ENCODE measurements at regions not wholly inside any gene's neighbourhood (a gene's known extent, or its start where the extent isn't known, plus 50 kb on each side); places are given as distances from the start of the nearest gene placed in this dataset.

- TF ChIP-seq ZBTB33 (IDR thresholded peaks at IDR 0.05; ENCODE audit: extremely low read depth, insufficient replicate concordance, low read length): no peak
- no peak for TF ChIP-seq SP1 (IDR thresholded peaks at IDR 0.05; ENCODE audit: low read depth)
- TF ChIP-seq CBX3 (IDR thresholded peaks at IDR 0.05; ENCODE audit: low read depth): no peak
- no peak for TF ChIP-seq POLR2A (IDR thresholded peaks at IDR 0.05; ENCODE audit: borderline replicate concordance, extremely low read depth, insufficient read depth, insufficient read length)
Measured at GRCh38 chr3:152621967-152622810, 212.7 kb upstream of the P2RY1 start (continued).

- DNase-seq (ENCODE audit: low read depth, low spot score) (no peak), ATAC-seq (no peak)
- no peaks in the 10 kb centered on the region for H4K20me1 ChIP-seq (ENCODE audit: insufficient read depth)
- TF ChIP-seq ATF3 (IDR thresholded peaks at IDR 0.05): no peak
- TF ChIP-seq FOSL1 (IDR thresholded peaks at IDR 0.05; ENCODE audit: low read depth): no peak
- TF ChIP-seq SRF (IDR thresholded peaks at IDR 0.05; ENCODE audit: low read depth): no peak
- H3K4me2 ChIP-seq (ENCODE audit: low read length): no peak overlapping the region
- H3K36me3 ChIP-seq (ENCODE audit: control insufficient read depth in 1 of 2, insufficient read depth in 2 of 2, low read length in 2 of 2): no peaks in the 10 kb centered on the region
- no peaks in the 10 kb centered on the region for H3K79me2 ChIP-seq (ENCODE audit: insufficient read depth, low read length)
- no peaks in the 10 kb centered on the region for H3K27me3 ChIP-seq (ENCODE audit: insufficient read depth, low read length)
- no peaks in the 10 kb centered on the region for H3K9me2 ChIP-seq (ENCODE audit: insufficient read depth)
- H3K4me3 ChIP-seq (replicated peaks in 1 of 2; ENCODE audit: low read depth in 1 of 2, low read length in 2 of 2): no peak overlapping the region
- no peak overlapping the region for H3K9ac ChIP-seq (ENCODE audit: low read length)
- intact Hi-C loops (cut with micrococcal nuclease): no loop called here
- RAD21 ChIA-PET (ENCODE audit: low non-redundant PET in 1 of 2, low total read pairs in 2 of 2, uncharacterized antibody in 2 of 2, unreplicated experiment in 2 of 2): no interaction called here
- H3K9me3 ChIP-seq (ENCODE audit: control insufficient read depth in 1 of 2, insufficient read depth in 1 of 2, low read depth in 1 of 2, low read length in 2 of 2): no peaks in the 10 kb centered on the region
- BruUV-seq (replicated peaks): no TSS peak
- POLR2A ChIA-PET: no interaction called here
- no peaks in the 10 kb centered on the region for H3K4me1 ChIP-seq (ENCODE audit: control insufficient read depth in 1 of 2, insufficient read depth in 2 of 2, low read length in 2 of 2)
- H2AFZ ChIP-seq (ENCODE audit: low read depth, low read length, poor library complexity, severe bottlenecking): no peak overlapping the region
- CTCF ChIA-PET: no interaction called here
- no peak overlapping the region for H3K27ac ChIP-seq (ENCODE audit: low read depth, low read length)
Measured at GRCh38 chr3:152622811-152623167, 212.1 kb upstream of the P2RY1 start.
